Cardiac septum (tissue), 1 donor: ENCODE measurements at regions not wholly inside any gene's neighbourhood (a gene's known extent, or its start where the extent isn't known, plus 50 kb on each side); places are given as distances from the start of the nearest gene placed in this dataset.
"Not testable (repeated sequence)": the region's sequence is repeated elsewhere in the genome, so short reads cannot be mapped to it uniquely, and the experiment has no call there.

Source experiments
- DNase-seq: peaks from one replicate; pipeline ENCODE4 v3.0.0-alpha.2; 2020; ENCODE audit warnings: low spot score
- intact Hi-C: fragments of 100-400 bp; cut with DNase I; formaldehyde crosslinking; loops from one replicate; pipeline ENCODE4 v1.14.0; 2022
- donor health status: DM: no; HTN: no; CAD: no.

DNA sequence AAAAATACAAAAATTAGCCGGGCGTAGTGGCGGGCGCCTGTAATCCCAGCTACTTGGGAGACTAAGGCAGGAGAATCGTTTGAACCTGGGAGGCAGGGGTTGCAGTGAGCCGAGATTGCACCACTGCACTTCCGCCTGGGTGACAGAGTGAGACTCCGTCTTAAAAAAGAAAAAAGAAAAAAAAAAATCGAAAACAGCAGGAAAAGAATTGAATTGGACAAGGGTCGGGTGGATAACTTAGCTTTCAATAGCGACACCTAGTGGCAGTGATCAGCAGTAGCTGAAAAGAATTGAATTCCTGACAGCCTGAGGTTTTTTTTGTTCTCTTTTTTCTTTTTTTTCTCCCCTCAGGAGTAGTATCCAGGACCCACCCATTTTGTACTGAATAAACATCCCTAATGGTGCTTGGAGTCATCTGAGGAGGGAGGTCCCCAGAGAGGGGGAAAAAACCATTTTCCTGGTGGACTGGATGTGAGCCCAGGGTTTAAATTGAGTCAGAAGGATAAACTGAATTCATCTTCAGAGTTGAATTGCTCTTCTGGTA, 55.1 kb downstream of the CYCS start:
- DNase-seq, result no peak
- intact Hi-C loops, result loop anchor here (2.0 to 5.0 kb wide), 4 partner anchors 88 to 257 kb away; partner anchors contain the start of gene OSBPL3

DNA sequence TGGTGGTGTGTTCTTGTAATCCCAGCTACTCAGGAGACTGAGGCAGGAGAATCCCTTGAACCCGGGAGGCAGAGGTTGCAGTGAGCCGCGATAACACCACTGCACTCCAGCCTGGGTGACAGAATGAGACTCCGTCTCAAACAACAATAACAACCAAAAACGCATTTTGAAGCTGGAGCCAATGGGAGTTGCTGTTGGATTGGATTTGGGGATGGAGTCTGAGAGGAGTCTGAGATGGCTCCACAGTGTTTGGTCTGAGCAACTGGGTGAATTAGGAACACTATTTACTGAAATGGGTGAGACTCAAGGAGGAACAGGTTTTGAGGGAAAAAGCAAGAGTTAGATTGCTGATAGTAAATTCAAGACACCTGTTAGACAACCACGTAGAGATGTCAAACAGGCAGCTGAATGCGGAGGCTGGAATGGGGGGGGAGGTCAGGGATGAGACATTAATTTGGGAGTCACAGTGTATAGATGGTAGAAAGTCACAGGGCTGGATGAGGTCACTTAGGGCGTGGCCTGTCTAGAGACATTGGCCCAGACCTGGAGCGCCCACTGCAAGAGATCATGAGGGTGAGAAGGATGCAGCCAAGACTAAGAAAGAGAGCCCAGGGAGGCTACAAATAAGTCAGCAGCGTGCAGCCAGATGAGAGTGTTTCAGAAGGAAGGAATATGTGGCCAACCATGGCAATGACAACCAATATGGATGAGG, 56.4 kb downstream of the CYCS start:
- intact Hi-C loops, result loop anchor here (5.0 kb wide), 1 partner anchor 166 kb away; no protein-coding TSS in a partner anchor
- DNase-seq, result no peak

DNA sequence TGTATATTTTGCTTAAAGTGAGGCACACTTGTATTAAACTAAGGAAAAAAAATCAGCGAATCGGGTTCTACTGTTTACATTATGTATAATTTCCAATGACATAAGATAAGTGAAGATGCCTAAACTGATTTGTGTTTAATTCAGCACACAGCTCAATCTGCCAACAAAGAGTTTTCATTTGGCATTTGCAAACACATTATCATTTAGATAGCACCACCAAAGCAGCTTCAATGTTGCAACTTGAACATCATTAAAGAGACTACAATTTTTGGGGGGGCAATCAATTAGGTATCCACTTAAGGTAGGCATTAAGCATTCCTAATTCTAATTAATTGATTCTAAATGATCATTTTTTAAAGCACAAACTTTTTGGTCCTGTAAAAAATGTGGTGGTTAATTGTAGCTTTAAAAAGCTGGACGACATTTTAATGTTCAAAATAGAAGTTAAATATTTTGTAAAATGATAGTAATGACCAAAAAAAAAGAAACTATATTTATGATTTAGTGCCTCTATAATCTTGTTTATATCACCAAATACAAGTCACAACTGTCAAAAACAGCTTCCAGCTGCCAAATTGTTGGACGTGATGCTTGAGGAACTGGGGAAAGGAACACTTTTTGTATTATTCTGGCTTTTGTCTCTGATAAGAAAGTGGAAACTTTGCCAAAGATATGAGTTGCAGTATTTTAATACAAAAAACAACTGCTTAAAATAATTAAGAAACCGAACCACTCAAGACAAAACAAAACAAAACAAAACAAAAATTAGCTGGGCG, 57.1 kb downstream of the CYCS start:
- DNase-seq, result no peak
- intact Hi-C loops, result loop anchor here (5.0 kb wide), 1 partner anchor 166 kb away; no protein-coding TSS in a partner anchor

DNA sequence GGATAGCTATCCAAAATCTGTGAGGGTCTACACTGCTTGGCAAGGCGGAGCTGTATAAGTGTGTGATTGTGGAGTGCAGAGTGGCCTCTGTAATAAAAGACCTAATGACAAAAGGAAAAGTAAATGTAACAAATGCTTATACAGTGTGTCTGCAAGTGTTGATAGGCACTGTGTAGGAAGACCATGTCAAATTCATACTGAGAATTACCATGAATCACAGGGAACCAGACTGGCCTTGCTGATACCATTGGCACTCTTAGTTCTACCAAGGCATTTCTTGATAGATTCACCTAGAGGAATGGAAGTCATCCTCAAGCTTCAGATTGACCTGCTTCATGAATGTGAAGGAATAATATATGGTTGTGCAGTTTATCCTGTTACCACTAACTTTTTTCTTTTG, 58.8 kb downstream of the CYCS start:
- DNase-seq, result no peak
- intact Hi-C loops, result loop anchor here (5.0 kb wide), 1 partner anchor 164 kb away; no protein-coding TSS in a partner anchor

DNA sequence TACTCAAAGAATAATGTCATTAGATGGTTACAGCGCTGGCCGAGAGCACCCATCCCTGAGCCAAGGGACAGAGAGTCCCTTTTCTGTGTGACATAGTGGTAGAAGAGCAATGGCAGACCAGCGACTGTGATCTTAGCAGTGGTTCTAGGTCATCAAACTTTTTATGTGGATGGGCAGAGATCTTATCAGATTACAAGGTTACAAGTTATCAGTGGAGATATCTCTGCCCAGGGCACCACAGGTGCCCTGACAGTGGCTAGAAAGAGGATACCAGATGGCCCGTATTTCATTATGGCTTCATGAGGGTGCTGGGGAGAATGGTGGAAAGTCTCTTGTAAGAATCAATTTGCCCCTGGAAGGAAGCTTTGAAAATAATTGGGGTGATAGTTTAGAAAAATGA, 62.7 kb downstream of the CYCS start:
- intact Hi-C loops, result no loop called here
- DNase-seq, result no peak

DNA sequence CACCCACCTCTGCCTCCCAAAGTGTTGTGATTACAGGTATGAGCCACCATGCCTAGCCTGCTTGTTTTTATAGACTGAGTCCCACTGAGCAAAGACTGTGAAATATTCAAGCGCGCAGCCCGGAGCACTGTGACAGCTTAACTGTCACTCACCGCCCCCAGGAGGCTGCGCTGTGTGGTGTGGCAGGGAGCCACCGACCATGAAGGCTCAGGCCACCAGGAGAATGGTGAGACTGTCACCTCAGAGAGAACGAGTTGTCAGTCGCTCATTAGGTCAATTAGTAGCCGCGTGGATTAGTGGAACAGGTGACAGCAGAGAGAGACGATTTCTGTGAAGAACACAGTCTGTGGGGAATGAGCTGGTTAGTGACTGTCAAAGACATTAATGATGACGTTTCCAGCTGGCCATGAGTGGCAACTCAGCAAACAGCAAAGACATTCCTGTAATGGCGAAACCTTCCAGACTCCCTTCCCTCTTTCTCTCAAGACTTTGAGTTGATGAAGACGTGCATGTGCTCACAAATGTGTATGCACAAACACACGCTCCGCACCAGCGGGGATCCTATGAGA, 64.5 kb downstream of the CYCS start:
- DNase-seq, result no peak
- intact Hi-C loops, result no loop called here

DNA sequence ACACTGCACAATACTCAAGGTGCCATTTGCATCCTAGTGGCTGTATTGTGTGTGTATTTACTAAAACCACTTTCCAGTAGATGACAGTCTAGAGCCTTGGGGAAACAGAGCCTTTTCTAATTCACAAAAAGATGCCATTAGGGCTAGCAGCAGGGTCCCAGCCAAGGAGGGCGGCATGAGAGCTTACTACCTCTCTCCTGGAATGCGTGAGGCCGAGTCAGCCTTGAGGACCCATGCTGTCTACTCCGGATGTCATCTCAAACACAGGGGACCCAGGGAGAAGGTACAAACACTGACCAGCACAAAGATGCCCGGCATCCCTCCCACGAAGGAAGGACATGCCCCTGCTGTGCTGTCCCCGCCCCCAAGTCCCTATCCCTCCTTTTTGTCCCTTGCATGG, 65.5 kb downstream of the CYCS start:
- no peak for DNase-seq
- intact Hi-C loops, result no loop called here

DNA sequence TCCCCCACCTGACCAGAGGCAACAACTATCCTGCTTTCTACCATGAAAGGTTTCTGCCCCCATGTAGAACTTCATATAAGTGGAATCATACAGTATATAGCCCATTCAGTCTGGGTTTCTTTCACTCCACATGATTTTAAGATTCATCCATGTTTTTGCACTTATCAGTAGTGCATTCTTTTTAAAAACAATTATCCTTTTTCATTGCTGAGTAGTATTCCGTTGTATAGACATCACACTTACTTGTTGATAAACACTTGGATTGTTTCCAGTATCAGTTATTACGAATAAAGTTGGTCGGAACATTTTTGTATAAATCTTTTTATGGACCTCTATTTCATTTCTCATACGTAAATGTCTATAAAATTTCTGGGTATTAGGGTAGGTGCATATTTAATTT, 68.7 kb downstream of the CYCS start:
- intact Hi-C loops, result no loop called here
- DNase-seq, result no peak

DNA sequence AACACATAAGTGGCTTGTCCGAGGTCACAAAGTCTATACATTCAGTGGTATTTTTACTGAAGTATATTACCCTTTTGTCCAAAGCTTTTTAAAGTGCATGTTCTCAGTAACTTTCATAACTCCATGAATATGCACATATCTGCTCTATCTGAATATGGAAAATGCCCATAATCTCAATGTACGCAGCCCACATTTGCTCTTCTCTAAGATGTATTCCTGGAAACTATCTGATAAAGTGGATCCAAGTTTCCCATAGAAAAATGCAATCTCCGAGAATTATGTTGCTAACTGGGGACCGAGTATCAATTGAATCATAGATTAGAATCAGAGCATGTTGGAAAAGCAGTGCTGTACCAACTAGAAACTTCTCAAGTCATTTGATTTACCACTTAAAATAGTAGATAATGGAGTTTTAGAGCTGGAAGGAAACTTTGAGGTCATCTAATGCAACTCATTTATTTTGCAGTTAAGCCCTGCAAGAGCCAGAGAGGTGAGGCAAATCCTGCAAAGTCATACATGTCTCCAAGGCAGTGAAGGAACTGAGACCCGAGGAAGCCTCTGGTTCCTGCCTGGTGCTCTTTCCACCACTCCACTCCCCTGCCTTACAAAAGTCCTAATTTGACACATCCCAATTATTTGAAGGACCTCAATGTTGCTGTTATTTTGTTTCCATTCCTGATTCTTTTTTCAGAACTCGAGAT, 69.4 kb downstream of the CYCS start:
- intact Hi-C loops, result no loop called here
- no peak for DNase-seq

DNA sequence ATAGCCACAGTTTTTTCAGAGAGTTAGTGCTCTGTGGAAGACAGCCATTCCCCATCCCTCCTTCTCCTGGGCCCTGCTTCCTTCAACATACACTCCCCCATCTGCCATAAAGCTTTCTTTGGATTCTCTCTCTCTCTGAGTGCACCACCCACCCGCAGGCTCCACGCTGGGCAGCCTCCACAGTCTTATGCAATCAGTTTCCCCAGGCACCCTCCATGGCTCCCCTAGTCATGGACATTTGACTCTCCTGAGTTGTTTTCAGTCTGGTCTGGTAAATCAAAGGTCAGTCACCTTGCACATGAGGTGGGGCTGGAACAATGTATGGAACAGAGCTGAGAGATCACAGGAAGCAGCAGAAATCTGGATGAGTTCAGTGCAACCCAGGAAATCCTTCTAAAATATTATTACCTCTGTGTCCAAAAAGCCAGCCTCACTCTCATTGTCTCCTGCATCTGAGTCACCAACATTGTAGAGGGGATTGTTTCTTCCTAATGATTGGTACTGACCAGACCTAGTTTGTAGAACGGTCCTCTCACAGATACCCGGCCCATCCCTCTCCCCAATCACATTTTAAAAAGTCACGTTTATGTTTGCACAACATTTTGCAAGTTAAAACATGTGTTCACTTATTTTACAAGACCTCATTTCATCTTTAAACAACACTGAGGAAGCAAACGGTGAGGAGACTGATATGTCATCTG, 70.1 kb downstream of the CYCS start:
- DNase-seq, result no peak

DNA sequence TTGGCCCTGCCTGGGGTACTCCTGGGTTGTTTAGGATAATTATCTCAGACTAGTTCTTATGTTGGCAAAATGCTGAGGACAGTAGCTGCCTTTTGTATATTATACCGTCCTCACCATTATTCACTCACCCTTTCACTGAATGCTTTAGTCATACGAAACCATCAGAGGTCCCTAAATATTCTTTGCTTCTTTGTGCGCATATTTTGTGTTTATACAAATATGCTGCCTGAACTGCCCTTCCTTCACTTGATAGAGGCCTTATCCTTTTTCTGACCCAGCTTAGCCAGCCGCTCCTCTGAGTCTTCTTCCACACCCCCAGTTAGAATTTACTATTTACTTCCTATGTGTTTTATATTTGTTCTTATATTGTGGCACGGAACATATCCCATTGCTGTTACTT, 70.2 kb upstream of the OSBPL3 start:
- intact Hi-C loops, result no loop called here
- DNase-seq, result no peak

More for the DNA sequence above, 70.1 kb downstream of the CYCS start:
- intact Hi-C loops, result no loop called here

DNA sequence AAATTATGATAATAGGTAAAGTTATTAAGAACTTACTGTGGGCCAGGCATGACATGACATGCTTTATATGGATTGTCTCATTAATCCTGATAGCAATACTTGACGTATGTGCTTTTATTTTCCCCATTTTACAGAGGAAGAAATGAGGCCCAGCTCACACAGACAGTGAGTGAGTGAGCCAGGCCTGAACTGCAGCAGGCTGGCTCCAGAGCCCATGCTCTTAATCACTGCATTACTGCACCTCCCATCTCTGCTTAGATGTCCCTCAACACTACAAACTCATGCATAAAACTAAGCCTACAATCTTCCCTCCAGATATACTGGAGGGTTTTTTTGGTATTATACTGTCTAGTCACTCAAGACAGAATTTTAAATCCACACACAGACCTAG, 68.5 kb upstream of the OSBPL3 start:
- intact Hi-C loops, result no loop called here
- DNase-seq, result no peak

DNA sequence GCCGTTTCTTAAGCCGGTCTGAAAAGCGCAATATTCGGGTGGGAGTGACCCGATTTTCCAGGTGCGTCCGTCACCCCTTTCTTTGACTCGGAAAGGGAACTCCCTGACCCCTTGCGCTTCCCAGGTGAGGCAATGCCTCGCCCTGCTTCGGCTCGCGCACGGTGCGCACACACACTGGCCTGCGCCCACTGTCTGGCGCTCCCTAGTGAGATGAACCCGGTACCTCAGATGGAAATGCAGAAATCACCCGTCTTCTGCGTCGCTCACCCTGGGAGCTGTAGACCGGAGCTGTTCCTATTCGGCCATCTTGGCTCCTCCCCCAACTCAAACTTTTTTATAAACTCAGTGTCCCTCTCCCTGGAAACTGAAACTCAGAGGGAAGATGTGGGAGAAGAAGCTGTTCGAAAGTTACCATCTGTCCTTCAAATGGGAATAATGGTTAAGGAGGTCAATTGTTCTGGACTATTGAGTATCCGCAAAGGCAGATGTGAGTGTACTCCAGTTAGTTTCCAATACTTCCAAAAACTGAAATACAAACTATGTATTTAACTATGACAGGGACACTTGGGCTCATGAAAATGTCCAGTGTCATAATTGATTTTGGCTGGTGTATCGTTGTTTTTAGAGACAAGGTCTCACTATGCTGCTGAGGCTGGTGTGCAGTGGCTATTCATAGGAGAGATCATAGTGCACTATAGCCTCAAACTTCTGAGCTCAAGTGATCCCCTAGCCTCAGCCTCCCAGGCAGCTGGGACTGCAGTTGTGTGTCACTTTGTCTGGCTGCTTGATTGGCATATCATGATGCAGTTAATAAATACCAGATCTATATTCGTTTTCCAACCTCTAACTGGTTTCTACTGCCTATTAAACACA, 67.8 kb upstream of the OSBPL3 start:
- DNase-seq, intact Hi-C loops: not testable (repeated sequence)

DNA sequence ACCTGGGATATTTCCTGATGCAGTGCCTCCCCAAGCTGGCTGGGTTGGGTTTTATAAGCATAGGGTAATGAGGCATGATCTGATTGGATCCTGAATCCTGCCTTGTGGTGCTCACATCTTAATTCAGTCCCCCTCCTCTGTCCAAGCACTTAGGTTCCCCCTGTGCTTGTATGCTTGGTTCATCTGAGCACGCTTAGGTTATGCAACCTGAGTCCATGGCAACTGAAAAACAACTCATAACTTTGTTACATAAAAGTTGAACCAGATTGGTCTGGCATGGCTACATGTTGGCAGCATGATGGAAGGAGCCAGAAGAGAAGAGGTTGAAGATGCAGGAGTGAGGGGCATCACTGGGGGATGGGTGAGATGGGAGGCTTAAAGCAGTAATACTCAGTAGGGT, 57.3 kb upstream of the OSBPL3 start:
- no peak for DNase-seq
- intact Hi-C loops, result no loop called here

DNA sequence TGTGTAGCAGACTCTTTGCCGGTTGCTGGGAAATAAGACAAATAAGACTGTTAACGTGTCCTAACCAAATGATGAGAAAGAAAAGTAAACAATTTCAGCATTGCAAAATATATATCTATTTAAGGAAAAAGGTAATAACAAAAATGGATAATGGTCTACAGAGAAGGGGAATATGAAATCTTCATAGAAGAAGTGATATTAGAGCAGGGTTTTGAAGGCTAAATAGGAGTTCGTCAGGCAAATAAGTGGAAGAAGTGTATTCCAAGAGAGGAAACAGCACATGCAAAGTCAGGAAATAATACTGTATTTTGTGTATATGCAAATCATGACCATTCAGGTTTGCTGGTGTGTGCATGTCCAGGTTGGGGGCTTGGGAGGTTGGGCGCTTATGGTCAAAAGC, 55.3 kb upstream of the OSBPL3 start:
- DNase-seq, result no peak
- intact Hi-C loops, result no loop called here

DNA sequence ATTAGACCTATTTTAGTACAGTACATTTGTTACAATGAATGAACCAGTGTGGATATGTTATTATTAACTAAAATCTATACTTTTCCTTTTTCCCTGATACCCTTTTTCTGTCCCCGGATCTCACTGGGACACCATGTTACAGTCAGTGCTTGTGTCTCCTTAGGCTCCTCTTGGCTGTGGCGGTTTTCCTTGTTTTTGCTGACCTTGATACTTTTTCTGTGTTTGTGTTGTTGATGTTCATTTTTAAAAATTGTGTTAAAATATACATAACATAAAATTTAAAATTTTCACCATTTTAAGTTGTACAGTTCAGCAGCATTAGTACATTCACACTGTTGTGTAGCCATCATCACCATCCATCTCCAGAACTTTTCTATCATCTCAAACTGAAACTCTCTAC, 54.2 kb upstream of the OSBPL3 start:
- intact Hi-C loops, result no loop called here
- DNase-seq, result no peak

DNA sequence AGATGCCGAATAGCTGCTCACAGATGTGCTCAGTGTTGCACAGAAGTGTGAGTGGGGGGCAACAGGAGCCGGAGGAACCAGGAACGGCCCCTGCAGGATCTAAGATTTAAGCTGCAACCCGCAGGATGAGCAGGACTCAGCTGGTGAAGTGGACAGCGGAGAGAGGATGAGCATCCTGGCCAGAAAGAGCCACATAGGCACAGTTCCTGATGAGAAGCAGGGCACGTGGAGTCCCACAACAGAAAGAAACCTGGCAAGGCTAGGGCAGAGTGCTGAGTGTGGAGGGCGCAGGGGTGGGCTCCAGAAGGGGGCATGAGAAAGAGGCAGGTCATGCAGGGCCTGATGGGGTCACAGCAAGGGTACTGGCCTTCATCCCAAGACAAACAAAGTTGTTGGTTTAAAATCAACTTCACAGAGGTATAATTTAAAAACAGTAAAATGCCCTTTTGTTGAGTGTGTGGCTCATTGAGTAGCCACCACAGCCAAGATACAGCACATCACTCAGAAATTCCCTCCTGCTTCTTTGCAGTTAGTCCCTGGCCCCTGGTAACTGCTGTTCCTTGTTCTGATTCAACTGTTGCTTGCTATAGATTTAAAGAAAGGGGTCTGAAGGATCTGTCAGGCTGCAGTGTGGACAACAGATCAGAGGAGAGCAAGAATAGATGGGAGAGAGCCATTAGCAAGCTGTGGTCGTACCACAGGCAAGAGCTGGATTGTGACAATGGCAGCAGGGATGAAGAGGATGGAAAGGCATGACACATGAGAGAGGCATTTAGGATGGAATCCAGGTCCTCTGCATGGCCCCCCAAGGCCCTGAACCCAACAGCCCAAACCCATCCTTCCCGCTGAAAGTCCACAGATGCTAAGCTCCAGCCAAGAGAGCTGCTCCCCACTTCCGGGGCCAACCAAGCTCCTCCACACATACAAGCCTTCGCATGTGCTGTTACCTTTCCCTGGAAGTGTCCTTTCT, 53.1 kb upstream of the OSBPL3 start:
- DNase-seq, result no peak
- intact Hi-C loops, result no loop called here
